ACC112 (cell line): ENCODE measurements at regions not wholly inside any gene's neighbourhood (a gene's known extent, or its start where the extent isn't known, plus 50 kb on each side); places are given as distances from the start of the nearest gene placed in this dataset.

Experiments used
- H2AFZ ChIP-seq: fragments of 200-600 bp; sonication (generic); one replicate; pipeline ENCODE4 v1.6.0; 2017; ENCODE audit warnings: antibody characterized with exemption, low read length; ENCODE audit not compliant: unreplicated experiment
- H3K27ac ChIP-seq: fragments of 200-600 bp; sonication (generic); 2 replicates; pipeline ENCODE4 v1.5.1; 2014; ENCODE audit warnings: low read depth, mild to moderate bottlenecking, antibody characterized with exemption, low read length, moderate library complexity
- H3K27me3 ChIP-seq: fragments of 200-600 bp; sonication (generic); 2 replicates; pipeline ENCODE4 v1.6.1; 2014; ENCODE audit warnings: mild to moderate bottlenecking, antibody characterized with exemption, low read length, moderate library complexity, mixed read lengths; ENCODE audit not compliant: insufficient read depth
- H3K36me3 ChIP-seq: fragments of 200-600 bp; sonication (generic); 2 replicates; pipeline ENCODE4 v1.6.1; 2016; ENCODE audit warnings: mild to moderate bottlenecking, antibody characterized with exemption, low read length, moderate library complexity, mixed read lengths; ENCODE audit not compliant: insufficient read depth
- H3K4me1 ChIP-seq: fragments of 200-600 bp; sonication (generic); one replicate; pipeline ENCODE4 v1.6.1; 2016; ENCODE audit warnings: low read length, mixed read lengths; ENCODE audit not compliant: insufficient read depth, unreplicated experiment, control insufficient read depth
- H3K4me3 ChIP-seq: fragments of 200-600 bp; sonication (generic); 2 replicates; pipeline ENCODE4 v1.5.1; 2014; ENCODE audit warnings: mild to moderate bottlenecking, low read depth, low read length
- H3K79me2 ChIP-seq: fragments of 200-600 bp; sonication (generic); one replicate; pipeline ENCODE4 v1.6.0; 2016; ENCODE audit warnings: low read length; ENCODE audit not compliant: control insufficient read depth, unreplicated experiment, insufficient read depth

DNA sequence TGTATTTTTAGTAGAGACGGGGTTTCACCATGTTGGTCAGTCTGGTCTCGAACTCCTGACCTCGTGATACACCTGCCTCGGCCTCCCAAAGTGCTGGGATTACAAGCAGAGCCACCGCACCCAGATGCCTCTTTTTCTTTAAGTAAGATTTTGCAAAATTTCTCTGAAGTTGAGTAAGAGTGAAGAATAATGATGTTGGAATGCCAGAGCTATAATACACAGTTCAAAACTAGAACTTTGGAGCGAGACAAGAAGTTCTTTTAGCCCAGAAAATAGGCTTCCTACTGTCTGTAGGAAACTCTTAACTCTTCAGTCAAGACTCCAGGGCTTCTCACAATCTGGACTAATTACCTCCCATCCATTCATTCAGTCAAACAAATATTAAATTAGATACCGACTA lies 51.4 kb downstream of the MARCHF4 start:
- 0 out of 2 replicates have a peak, but pooled peaks cover 4% of the 10 kb centered on the region for H3K36me3 ChIP-seq
- H3K79me2 ChIP-seq: peaks cover 17% of the 10 kb centered on the region
- 0 out of 2 replicates have a peak overlapping the region, but pooled peaks have one; percentile 27 for H3K27ac ChIP-seq
- no peak overlapping the region for H3K4me3 ChIP-seq
- H3K27me3 ChIP-seq: no peaks in the 10 kb centered on the region
- no peak overlapping the region for H2AFZ ChIP-seq
- peaks cover 34% of the 10 kb centered on the region for H3K4me1 ChIP-seq

DNA sequence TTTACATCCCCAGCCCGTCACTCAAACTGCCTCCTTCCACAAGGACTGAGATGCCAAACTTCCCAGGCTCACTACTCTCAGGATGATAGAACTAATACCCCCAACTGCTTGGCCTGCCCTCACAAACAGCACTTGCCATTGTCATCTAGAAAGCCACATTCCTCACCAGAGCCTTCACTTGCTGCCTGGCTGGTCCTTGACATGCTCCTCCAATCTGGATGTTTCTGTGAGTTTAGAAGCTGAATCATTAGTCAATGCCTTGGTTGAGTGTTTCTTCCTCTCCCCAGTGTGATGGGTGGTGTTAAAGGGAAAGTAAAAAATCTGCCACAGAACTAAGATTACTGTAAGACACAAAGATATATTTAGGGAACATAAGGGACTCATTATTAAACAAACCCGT lies 52.5 kb downstream of the MARCHF4 start:
- peaks cover 42% of the 10 kb centered on the region for H3K4me1 ChIP-seq
- no peaks in the 10 kb centered on the region for H3K27me3 ChIP-seq
- no peak overlapping the region for H3K4me3 ChIP-seq
- H3K79me2 ChIP-seq: peaks cover 17% of the 10 kb centered on the region
- H3K36me3 ChIP-seq: 0 out of 2 replicates have a peak, but pooled peaks cover 4% of the 10 kb centered on the region
- no peak overlapping the region for H2AFZ ChIP-seq
- peak overlapping the region; percentile 21; the same call in 1 of the 2 replicates for H3K27ac ChIP-seq

DNA sequence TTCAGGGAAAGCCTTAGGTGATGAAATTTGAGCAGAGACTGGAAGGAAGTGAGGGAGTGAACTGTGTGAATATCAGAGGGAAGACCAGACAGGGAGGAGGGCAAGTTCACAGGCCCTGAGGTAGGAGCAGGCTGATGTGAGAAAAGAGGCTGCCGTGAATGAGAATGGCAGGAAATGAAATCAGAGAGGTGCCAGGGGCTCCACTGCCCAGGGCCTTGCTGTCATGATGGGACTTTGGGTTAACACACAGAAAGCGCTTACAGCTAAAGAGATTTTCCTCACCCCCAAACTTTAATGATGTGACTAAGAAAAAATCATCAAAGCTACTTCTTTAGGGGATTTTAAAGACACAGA lies 53.8 kb downstream of the MARCHF4 start:
- Histone ChIP-seq H3K36me3 (0 out of 2 replicates have a peak, but pooled peaks cover 4% of the 10 kb centered on the region), H3K27ac (peak overlapping the region; percentile 36; the same call in 1 of the 2 replicates), H3K27me3 (no peaks in the 10 kb centered on the region), H2AFZ (no peak overlapping the region), H3K4me3 (no peak overlapping the region), H3K4me1 (peaks cover 42% of the 10 kb centered on the region), H3K79me2 (peaks cover 23% of the 10 kb centered on the region)

DNA sequence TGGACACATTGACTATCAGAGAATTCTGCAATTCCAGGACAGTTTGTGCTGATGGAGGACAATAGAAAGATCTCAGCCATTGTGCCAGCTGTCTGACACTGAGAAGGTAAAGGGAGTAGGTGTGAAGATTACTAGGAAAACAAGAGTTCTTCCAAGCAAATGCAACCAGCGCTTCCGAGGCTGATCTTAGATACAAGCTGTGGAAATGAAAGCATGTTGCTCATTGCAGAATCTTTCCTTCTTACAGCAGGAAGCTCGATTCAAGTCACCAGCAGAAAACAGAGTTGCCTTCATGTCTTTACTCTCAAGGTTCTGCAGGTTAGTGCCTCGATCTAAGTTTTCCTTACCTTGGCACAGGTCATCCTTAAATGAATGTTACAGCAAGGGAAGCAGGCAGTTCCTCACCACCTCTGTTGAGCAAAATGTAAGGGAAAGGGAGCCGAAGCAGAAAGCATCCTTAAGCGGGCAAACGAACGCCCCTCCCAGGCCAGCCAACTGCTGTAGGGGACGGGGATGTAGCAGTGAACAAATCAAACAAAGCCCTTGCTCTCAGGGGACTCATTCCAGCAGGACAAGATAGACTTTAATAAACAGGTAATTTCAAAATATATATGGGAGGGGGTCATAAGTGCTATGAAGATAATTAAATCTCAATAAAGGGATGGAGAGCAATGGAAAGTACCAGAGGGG lies 54.3 kb downstream of the MARCHF4 start:
- peaks cover 22% of the 10 kb centered on the region for H3K79me2 ChIP-seq

DNA sequence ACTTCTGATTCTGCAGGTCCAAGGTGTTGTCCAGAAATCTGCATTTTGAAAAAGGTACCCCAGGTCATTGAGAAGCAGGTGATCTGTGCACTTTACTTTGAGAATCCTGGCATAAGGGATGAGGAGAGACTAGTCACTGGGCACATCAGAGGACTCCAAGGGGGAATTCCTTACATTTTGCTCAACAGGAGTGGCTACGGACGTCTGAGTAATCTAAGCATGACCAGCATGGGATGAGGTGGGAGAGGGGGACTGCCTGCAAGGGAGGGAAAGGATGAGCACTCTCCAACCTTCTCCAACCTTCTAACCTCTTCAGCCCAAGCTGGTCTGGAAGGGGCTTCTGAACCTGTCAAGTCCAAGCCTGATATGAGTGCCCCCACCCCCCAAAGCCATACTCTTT lies 55.5 kb downstream of the MARCHF4 start:
- H3K27me3 ChIP-seq: no peaks in the 10 kb centered on the region
- peak overlapping the region; percentile 87 for H3K27ac ChIP-seq
- 0 out of 2 replicates have a peak, but pooled peaks cover 4% of the 10 kb centered on the region for H3K36me3 ChIP-seq
- no peak overlapping the region for H3K4me3 ChIP-seq
- no peak overlapping the region for H2AFZ ChIP-seq
- H3K4me1 ChIP-seq: peaks cover 42% of the 10 kb centered on the region
- H3K79me2 ChIP-seq: peaks cover 18% of the 10 kb centered on the region

More for the DNA sequence above, 54.3 kb downstream of the MARCHF4 start:
- no peak overlapping the region for H2AFZ ChIP-seq
- H3K36me3 ChIP-seq: 0 out of 2 replicates have a peak, but pooled peaks cover 4% of the 10 kb centered on the region
- peak overlapping the region; percentile 36; the same call in 1 of the 2 replicates for H3K27ac ChIP-seq
- peaks cover 42% of the 10 kb centered on the region for H3K4me1 ChIP-seq
- H3K4me3 ChIP-seq: no peak overlapping the region
- no peaks in the 10 kb centered on the region for H3K27me3 ChIP-seq

DNA sequence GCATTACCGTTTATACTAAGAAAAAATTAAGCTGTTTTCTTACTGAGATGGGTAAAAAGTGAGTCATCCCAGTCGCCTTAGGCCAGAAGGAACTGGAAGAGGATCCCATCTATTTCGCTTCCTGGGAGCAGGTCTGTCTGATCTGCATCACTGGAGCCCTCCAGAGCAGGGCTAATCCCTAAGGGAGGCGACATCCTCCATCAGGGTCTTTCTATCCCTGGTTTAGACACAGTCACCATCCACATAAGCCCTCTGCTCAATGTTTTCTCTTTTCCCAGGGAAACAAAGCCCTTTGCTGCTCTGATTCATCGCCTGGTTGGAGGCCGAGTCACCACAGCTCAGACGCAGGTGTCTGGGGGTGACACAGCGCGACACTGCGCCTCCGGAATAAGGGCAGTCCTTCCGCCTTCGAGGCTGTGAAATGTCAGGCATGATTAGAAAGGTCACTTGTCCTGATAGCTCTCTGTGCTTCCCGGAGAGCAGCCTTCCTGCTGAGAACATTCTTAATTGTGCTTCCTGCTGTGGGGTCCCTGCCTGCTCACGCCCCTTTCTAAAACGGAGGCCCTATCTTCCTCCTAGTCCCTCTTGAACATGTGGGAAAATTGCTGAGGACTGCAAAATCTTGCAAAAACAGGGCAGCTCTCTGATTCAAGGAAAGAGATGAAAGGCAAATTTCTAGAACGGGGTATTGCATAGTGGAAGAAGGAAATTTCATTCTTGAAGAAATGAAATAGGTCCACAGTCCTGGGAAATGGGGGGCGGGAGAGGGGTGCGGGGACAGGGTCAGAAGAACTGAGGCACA lies 56.3 kb downstream of the MARCHF4 start:
- H3K4me1 ChIP-seq: peaks cover 36% of the 10 kb centered on the region
- peak overlapping the region; percentile 87 for H3K27ac ChIP-seq
- H3K79me2 ChIP-seq: peaks cover 18% of the 10 kb centered on the region
- H3K27me3 ChIP-seq: no peaks in the 10 kb centered on the region
- peak overlapping the region; percentile 9 for H2AFZ ChIP-seq
- no peaks in the 10 kb centered on the region for H3K36me3 ChIP-seq
- H3K4me3 ChIP-seq: peak overlapping the region; percentile 53

DNA sequence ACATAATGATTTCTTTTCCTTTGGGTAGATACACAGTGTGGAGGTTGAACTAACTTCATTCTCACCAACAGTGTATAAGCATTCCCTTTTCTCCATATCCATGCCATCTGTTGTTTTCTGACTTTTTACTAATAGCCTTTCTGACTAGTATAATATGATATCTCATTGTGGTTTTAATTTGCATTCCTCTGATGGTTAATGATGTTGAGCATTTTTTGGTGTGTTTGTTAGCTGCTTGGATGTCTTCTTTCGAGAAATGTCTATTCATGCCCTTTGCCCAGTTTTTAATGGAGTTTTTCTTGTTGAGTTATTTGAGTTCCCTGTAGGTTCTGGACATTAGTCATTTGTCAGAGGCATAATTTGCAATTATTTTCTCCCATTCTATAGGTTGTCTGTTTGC lies 59.8 kb downstream of the MARCHF4 start:
- no peak overlapping the region for H2AFZ ChIP-seq
- H3K36me3 ChIP-seq: no peaks in the 10 kb centered on the region
- no peak overlapping the region for H3K4me3 ChIP-seq
- H3K27ac ChIP-seq: no peak overlapping the region
- peaks cover 21% of the 10 kb centered on the region for H3K4me1 ChIP-seq
- H3K79me2 ChIP-seq: peaks cover 7% of the 10 kb centered on the region
- H3K27me3 ChIP-seq: no peaks in the 10 kb centered on the region

DNA sequence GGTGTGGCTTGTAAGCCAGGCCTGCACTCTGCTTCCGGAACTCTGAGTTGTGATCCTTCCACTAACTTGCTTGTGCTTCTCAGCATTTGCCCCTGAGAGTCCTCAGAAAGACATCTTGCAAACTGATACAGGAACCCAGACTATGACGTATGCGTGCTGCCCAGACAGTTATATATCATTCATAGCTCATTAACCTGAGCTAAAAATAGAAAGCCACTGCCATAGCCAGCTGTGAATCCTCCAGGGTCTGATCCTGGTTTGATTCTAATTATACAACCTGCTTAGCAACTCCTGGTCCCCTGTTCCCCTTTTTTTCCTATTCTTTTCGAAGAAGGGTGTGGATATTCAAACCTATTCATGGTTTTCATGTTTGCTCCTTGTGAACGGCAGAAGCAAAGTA lies 63.7 kb downstream of the MARCHF4 start:
- Histone ChIP-seq H3K79me2 (peaks cover 7% of the 10 kb centered on the region), H3K36me3 (no peaks in the 10 kb centered on the region), H3K27me3 (no peaks in the 10 kb centered on the region), H3K4me3 (no peak overlapping the region), H3K4me1 (no peaks in the 10 kb centered on the region), H3K27ac (no peak overlapping the region), H2AFZ (no peak overlapping the region)

DNA sequence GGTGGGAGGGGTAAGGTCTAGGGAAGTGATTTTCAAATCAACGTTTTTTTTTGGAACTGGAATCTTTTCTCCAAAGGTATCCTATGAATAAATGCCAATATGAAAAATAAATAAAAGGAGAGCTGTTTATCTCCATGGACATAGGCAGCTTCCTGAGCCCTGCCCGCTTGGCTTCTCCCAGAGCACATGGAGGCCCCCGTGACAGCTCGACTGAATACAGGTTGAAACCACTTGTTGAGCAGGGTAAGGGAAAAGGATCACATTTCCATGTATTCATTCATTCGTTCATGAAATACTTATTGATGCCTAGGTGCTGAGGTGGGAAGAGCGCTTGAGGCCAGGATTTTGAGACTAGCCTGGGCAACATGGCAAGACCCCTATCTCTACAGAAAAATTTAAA lies 64.8 kb downstream of the MARCHF4 start:
- Histone ChIP-seq H3K79me2 (peaks cover 5% of the 10 kb centered on the region), H2AFZ (no peak overlapping the region), H3K27me3 (no peaks in the 10 kb centered on the region), H3K4me1 (peaks cover 3% of the 10 kb centered on the region), H3K27ac (no peak overlapping the region), H3K36me3 (no peaks in the 10 kb centered on the region), H3K4me3 (no peak overlapping the region)

DNA sequence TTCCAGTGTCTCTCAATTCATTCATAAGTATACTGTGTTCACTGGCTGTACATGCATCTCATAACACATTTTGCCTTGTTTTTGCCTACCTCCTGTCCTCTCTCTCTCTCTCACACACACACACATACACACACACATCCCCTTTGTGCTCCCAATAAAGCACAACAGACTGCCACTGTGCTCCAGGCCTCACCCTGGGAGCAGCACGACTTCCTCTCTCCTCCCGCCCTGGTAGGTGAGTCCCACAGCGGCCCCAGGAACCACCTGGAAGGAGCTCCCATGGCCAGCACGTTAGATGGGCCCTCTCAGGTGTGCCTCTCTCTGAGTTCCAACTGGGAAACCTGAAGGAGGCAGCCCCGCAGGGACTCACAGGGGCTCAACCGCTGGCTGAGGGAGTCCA lies 65.4 kb downstream of the MARCHF4 start:
- Histone ChIP-seq H3K4me3 (no peak overlapping the region), H3K27ac (no peak overlapping the region), H2AFZ (no peak overlapping the region), H3K27me3 (no peaks in the 10 kb centered on the region), H3K4me1 (peaks cover 3% of the 10 kb centered on the region), H3K79me2 (peaks cover 5% of the 10 kb centered on the region), H3K36me3 (no peaks in the 10 kb centered on the region)
